HCT116 (cell line): ENCODE measurements at regions not wholly inside any gene's neighbourhood (a gene's known extent, or its start where the extent isn't known, plus 50 kb on each side); places are given as distances from the start of the nearest gene placed in this dataset.

Experiments
- ATAC-seq: fragments of 200-7000 bp; cut with Tn5 transposase; 2 replicates; pipeline ENCODE4 v1.9.1; 2020; ENCODE audit warnings: mild to moderate bottlenecking, moderate library complexity
- BruUV-seq: library from RNA; stranded (reverse); fragments of 400-500 nt; replicated peaks from 2 replicates; lab custom pipeline; 2021; lab: Mats Ljungman, UMichigan
- CTCF ChIA-PET: fragments of 300-600 bp; sonication (Branson Sonifier 250); formaldehyde crosslinking; loops from one replicate; lab custom pipeline; 2021; ENCODE audit warnings: antibody characterized with exemption; lab: Charles Lee
- POLR2A ChIA-PET: fragments of 300-600, 350-600 bp; sonication (Branson Sonifier 250); formaldehyde crosslinking; loops from one replicate; lab custom pipeline; 2021; ENCODE audit warnings: antibody characterized with exemption; lab: Charles Lee
- RAD21 ChIA-PET, 2 experiments: fragments of 300-600 bp; sonication (Branson Sonifier 250); formaldehyde crosslinking; loops; one replicate each; lab custom pipeline; 2023; ENCODE audit warnings: low total read pairs in 2 of 2; ENCODE audit not compliant: uncharacterized antibody in 2 of 2, unreplicated experiment in 2 of 2, low non-redundant PET in 1 of 2; lab: Charles Lee
- DNase-seq: peaks from one replicate; pipeline ENCODE4 v3.0.0-alpha.2; 2010; ENCODE audit warnings: low read depth, low spot score
- H2AFZ ChIP-seq: fragments of 200-600 bp; shearing (Covaris generic), sonication (generic); 2 replicates; pipeline ENCODE4 v1.6.1; 2017; ENCODE audit warnings: low read depth, mixed run types, mixed read lengths, antibody characterized with exemption, low read length; ENCODE audit not compliant: poor library complexity, severe bottlenecking
- H3K27ac ChIP-seq: 2 replicates; pipeline ENCODE4 v1.5.1; 2012; ENCODE audit warnings: low read depth, low read length
- H3K27me3 ChIP-seq: fragments of 200-600 bp; sonication (generic); 2 replicates; pipeline ENCODE4 v1.6.1; 2016; ENCODE audit warnings: mixed run types, low read length, mixed read lengths; ENCODE audit not compliant: insufficient read depth
- H3K36me3 ChIP-seq, 2 experiments: fragments of 200-500 bp in 1 of 2; fragments of 200-600 bp in 1 of 2; sonication (Bioruptor generic) in 1 of 2; sonication (generic) in 1 of 2; 2 replicates each; pipeline versions ENCODE4 v1.5.1 to v1.6.1; 2014 to 2016; ENCODE audit warnings: low read length in 2 of 2, inconsistent platforms in 1 of 2, mixed read lengths in 1 of 2, mixed run types in 1 of 2; ENCODE audit not compliant: insufficient read depth in 2 of 2, control insufficient read depth in 1 of 2
- H3K4me1 ChIP-seq, 2 experiments: fragments of 200-600 bp in 1 of 2; sonication (generic) in 1 of 2; 2 replicates each; pipeline versions ENCODE4 v1.5.1 to v1.6.1; 2012 to 2017; ENCODE audit warnings: low read length in 2 of 2, inconsistent platforms in 1 of 2, mild to moderate bottlenecking in 1 of 2, mixed read lengths in 1 of 2, mixed run types in 1 of 2, moderate library complexity in 1 of 2; ENCODE audit not compliant: insufficient read depth in 2 of 2, control insufficient read depth in 1 of 2
- H3K4me2 ChIP-seq: fragments of 200-600 bp; sonication (generic); 2 replicates; pipeline ENCODE4 v1.6.1; 2017; ENCODE audit warnings: mixed run types, low read length, mixed read lengths
- H3K4me3 ChIP-seq, 2 experiments: fragments of 200-600 bp in 1 of 2; sonication (generic) in 1 of 2; replicated peaks in 1 of 2; 2 replicates each; pipeline ENCODE4 v1.5.1; 2011 to 2016; ENCODE audit warnings: low read length in 2 of 2, control low read depth in 1 of 2, low read depth in 1 of 2, mild to moderate bottlenecking in 1 of 2, mixed read lengths in 1 of 2, mixed run types in 1 of 2
- H3K79me2 ChIP-seq: fragments of 200-600 bp; sonication (generic); 2 replicates; pipeline ENCODE4 v1.6.1; 2017; ENCODE audit warnings: mild to moderate bottlenecking, mixed run types, low read length, moderate library complexity, mixed read lengths; ENCODE audit not compliant: insufficient read depth
- H3K9ac ChIP-seq: fragments of 200-600 bp; sonication (generic); 2 replicates; pipeline ENCODE4 v1.6.1; 2016; ENCODE audit warnings: low read length, mixed read lengths
- H3K9me2 ChIP-seq: fragments of 200-600 bp; sonication (generic), shearing (Covaris generic); 2 replicates; pipeline ENCODE4 v1.6.1; 2017; ENCODE audit warnings: mixed run types, mild to moderate bottlenecking, moderate library complexity; ENCODE audit not compliant: insufficient read depth
- H3K9me3 ChIP-seq, 2 experiments: fragments of 200-500 bp in 1 of 2; fragments of 200-600 bp in 1 of 2; sonication (Bioruptor generic) in 1 of 2; sonication (generic) in 1 of 2; 2 replicates each; pipeline ENCODE4 v1.6.1; 2014 to 2017; ENCODE audit warnings: low read length in 2 of 2, mixed read lengths in 2 of 2, inconsistent platforms in 1 of 2, low read depth in 1 of 2, mild to moderate bottlenecking in 1 of 2, mixed run types in 1 of 2, moderate library complexity in 1 of 2; ENCODE audit not compliant: control insufficient read depth in 1 of 2, insufficient read depth in 1 of 2
- H4K20me1 ChIP-seq: fragments of 200-600 bp; sonication (generic), shearing (Covaris generic); 2 replicates; pipeline ENCODE4 v1.6.1; 2017; ENCODE audit warnings: mixed run types, mild to moderate bottlenecking, moderate library complexity; ENCODE audit not compliant: insufficient read depth
- CEBPB ChIP-seq: IDR thresholded peaks from 2 replicates; pipeline ENCODE4 v1.6.1; 2012; ENCODE audit warnings: low read depth
- EZH2phosphoT487 ChIP-seq: fragments of 200-600 bp; IDR thresholded peaks from 2 replicates; pipeline ENCODE4 v1.6.1; 2018; ENCODE audit warnings: antibody characterized with exemption, borderline replicate concordance
- MAX ChIP-seq: IDR thresholded peaks from 2 replicates; pipeline ENCODE4 v1.6.1; 2012
- POLR2AphosphoS5 ChIP-seq: IDR thresholded peaks from 2 replicates; pipeline ENCODE4 v1.6.1; 2011; ENCODE audit warnings: mild to moderate bottlenecking, low read depth, low read length, moderate library complexity
- REST ChIP-seq: IDR thresholded peaks from 2 replicates; pipeline ENCODE4 v1.6.1; 2012; ENCODE audit warnings: low read depth
- SIN3A ChIP-seq: IDR thresholded peaks from 2 replicates; pipeline ENCODE4 v1.6.1; 2012; ENCODE audit warnings: low read depth
- SRF ChIP-seq: IDR thresholded peaks from 2 replicates; pipeline ENCODE4 v1.6.1; 2012; ENCODE audit warnings: low read depth
- YY1 ChIP-seq: IDR thresholded peaks from 2 replicates; pipeline ENCODE4 v1.6.1; 2011; ENCODE audit warnings: low read length, low read depth, moderate library complexity, mild to moderate bottlenecking; ENCODE audit not compliant: insufficient replicate concordance; ENCODE audit errors: extremely low read depth
- intact Hi-C: fragments of 100-400 bp; cut with micrococcal nuclease; formaldehyde crosslinking; loops from 2 replicates; pipeline ENCODE4 v1.10.0; 2022

GRCh38 chr10:3645406-3645805, 139.6 kb downstream of the KLF6 start:
- no peak overlapping the region for H3K9ac ChIP-seq
- POLR2A ChIA-PET: no interaction called here
- no TSS peak for BruUV-seq
- no peaks in the 10 kb centered on the region for H3K9me2 ChIP-seq
- H3K4me2 ChIP-seq: no peak overlapping the region
- DNase-seq (no peak), ATAC-seq (no peak)
- no peak for TF ChIP-seq REST
- no peak for TF ChIP-seq SRF
- TF ChIP-seq CEBPB: no peak
- no peak for TF ChIP-seq POLR2AphosphoS5
- TF ChIP-seq EZH2phosphoT487: no peak
- TF ChIP-seq MAX: no peak
- TF ChIP-seq SIN3A: no peak
- RAD21 ChIA-PET: no interaction called here
- H2AFZ ChIP-seq: no peak overlapping the region
- CTCF ChIA-PET: no interaction called here
- no peaks in the 10 kb centered on the region for H3K27me3 ChIP-seq
- intact Hi-C loops: no loop called here
- H3K4me1 ChIP-seq: no peaks in the 10 kb centered on the region
- no peaks in the 10 kb centered on the region for H3K9me3 ChIP-seq
- no peaks in the 10 kb centered on the region for H3K36me3 ChIP-seq
- H3K27ac ChIP-seq: no peak overlapping the region
- H3K4me3 ChIP-seq: no peak overlapping the region
- H3K79me2 ChIP-seq: no peaks in the 10 kb centered on the region
- no peaks in the 10 kb centered on the region for H4K20me1 ChIP-seq

GRCh38 chr10:3640816-3641215, 144.2 kb downstream of the KLF6 start:
- no peaks in the 10 kb centered on the region for H4K20me1 ChIP-seq
- RAD21 ChIA-PET: no interaction called here
- TF ChIP-seq YY1 (no peak), SRF (no peak)
- intact Hi-C loops: no loop called here
- POLR2A ChIA-PET: no interaction called here
- no peaks in the 10 kb centered on the region for H3K9me3 ChIP-seq
- DNase-seq (no peak), ATAC-seq (no peak)
- H3K9ac ChIP-seq: no peak overlapping the region
- no peaks in the 10 kb centered on the region for H3K79me2 ChIP-seq
- no peak overlapping the region for H3K27ac ChIP-seq
- H3K4me3 ChIP-seq: no peak overlapping the region
- CTCF ChIA-PET: no interaction called here
- no TSS peak for BruUV-seq
- H3K36me3 ChIP-seq: no peaks in the 10 kb centered on the region
- H3K4me1 ChIP-seq: peaks cover 0 to 17% of the 10 kb centered on the region in 2 experiments; a peak in 3 of 4 replicates
- H3K27me3 ChIP-seq: no peaks in the 10 kb centered on the region
- H2AFZ ChIP-seq: no peak overlapping the region
- no peaks in the 10 kb centered on the region for H3K9me2 ChIP-seq
- H3K4me2 ChIP-seq: no peak overlapping the region
